ENCODE measurements at regions not wholly inside any gene's neighbourhood (a gene's known extent, or its start where the extent isn't known, plus 50 kb on each side); places are given as distances from the start of the nearest gene placed in this dataset.
"Not testable (repeated sequence)": the region's sequence is repeated elsewhere in the genome, so short reads cannot be mapped to it uniquely, and the experiment has no call there.

GRCh38 chr13:88223958-88224357 lies 552.8 kb downstream of the SLITRK5 start:
- no peak for DNase-seq

- DNase-seq, result no peak
Observed at GRCh38 chr13:88235441-88235840, 564.3 kb downstream of the SLITRK5 start.

DNA sequence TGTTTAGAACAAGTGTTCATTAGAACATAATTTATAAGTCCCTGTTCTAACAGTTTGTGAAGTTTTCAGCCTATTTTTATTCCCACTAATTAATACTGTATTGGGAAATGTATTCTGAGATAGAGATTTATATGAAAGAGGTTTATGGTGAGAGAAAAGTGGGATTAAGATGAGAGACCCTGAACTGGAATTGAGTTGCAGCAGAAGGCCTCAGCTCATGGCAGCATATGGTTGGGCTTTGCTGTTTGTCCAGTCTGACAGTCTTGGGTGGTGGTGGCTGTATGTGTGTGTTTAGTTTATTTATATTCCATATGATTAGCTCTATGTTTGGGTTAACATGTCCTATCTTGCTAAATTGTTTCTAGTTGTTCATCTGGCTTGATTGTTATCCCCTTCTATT lies 575.1 kb downstream of the SLITRK5 start:
- peak in 1 of 3 donors; percentile 2 for DNase-seq

DNA sequence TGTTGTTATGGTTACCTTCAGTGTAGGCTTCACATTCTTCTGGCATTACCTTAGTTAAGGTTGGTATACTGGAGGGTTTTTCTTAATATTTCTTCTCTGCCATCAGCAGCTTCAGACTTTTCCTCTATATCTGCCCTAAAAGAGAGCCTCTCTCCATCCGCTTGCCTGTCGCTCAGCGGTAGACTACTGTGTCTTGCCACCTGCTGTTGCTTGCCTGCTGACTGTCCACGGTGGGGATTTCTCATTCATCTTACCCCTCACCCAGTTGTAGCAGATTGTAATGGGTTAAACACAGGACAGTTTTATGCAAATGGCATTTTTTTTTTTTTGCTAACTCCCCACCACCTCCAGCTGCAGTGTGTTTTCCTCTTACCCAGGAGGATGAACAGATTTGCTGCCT lies 577.2 kb downstream of the SLITRK5 start:
- DNase-seq, result no peak

- no peak for DNase-seq
Observed at GRCh38 chr13:88257706-88258105, 586.5 kb downstream of the SLITRK5 start.

- no peak for DNase-seq
Observed at GRCh38 chr13:88263808-88264207, 592.6 kb downstream of the SLITRK5 start.

DNA sequence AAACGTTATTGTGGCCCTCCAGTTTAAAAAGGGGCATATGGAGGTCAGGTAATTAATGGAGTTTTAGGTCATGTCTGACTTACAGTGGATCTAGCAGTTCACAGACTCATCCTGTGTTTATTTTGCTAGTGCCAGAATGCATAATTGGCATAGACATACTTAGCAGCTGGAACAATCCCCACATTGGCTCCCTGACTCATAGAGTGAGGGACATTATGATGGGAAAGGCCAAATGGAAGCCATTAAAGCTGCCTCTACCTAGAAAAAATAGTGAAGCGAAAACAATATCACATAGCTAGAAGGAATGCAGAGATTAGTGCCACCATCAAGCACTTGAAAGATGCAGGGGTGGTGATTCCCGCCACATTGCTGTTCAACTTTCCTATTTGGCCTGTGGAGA lies 610.7 kb downstream of the SLITRK5 start:
- DNase-seq, result no peak

- no peak for DNase-seq
Observed at GRCh38 chr13:88285329-88285728, 614.2 kb downstream of the SLITRK5 start.

DNA sequence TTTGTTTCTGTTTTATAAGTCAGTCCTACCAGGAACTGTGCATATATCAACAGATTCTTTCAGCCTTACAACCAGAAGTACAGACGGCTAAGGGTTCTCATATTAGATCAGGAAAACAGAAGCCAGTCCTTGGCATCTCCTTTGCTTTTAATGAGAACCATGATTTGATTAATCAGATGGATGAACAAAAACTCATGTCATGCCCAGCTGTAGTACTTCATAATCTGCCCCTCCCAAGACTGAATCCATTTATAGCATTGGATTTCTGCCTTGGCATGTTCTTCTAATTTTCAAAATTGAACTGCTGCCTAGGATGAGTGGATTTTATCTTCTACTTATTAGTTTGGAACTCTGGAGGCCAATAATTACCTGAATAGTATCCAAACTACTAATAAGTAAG lies 617.2 kb downstream of the SLITRK5 start:
- DNase-seq, result peak in 2 of 3 donors; percentile 3 to 26

DNA sequence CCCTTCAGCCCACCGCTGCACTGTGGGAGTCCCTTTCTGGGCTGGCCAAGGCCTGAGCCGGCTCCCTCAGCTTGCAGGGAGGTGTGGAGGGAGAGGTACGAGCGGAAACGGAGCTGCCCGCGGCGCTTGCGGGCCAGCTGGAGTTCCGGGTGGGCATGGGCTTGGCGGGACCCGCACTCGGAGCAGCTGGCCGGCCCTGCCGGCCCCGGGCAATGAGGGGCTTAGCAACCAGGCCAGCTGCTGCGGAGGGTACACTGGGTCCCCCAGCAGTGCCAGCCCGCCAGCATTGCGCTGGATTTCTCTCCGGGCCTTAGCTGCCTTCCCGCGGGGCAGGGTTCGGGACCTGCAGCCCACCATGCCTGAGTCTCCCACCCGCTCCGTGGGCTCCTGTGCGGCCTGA lies 620.6 kb downstream of the SLITRK5 start:
- DNase-seq, result not testable (repeated sequence)

DNA sequence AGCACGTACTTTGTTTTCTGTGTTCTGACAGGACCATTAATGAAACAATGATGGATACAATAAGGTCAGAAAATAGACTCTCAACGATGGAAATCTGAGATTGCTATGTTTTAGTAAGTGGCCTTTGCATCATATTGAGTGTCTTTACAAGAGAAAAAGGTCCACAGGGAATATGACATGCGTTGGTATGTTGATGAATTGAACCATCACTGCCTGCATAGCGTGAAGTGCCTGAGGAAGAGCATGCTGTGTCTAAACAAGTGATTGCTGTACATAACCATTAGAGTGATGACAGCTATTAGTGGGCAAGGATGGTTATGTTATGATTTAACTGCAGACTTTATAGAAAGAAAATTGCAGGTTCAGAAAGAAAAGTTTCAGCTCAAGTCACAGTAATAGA lies 623.2 kb downstream of the SLITRK5 start:
- DNase-seq, result no peak

DNA sequence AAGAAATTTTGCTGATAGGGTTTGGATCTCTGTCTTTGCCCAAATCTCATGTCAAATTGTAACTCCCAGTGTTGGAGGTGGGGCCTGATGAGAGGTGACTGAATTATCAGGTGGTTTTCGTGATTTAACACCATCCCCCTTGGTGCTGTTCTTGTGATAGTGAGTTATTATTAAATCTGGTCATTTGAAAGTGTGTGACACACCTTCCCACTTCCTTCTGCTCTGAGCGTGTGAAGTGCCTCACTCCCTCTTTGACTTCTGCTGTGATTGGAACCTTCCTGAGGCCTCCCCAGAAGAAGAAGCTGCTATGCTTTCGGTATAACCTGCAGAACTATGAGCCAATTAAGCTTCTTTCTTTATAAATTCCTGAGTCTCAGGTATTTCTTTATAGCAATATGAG lies 632.0 kb downstream of the SLITRK5 start:
- DNase-seq, result no peak

GRCh38 chr13:88303605-88304004 lies 632.4 kb downstream of the SLITRK5 start:
- DNase-seq, result no peak

DNA sequence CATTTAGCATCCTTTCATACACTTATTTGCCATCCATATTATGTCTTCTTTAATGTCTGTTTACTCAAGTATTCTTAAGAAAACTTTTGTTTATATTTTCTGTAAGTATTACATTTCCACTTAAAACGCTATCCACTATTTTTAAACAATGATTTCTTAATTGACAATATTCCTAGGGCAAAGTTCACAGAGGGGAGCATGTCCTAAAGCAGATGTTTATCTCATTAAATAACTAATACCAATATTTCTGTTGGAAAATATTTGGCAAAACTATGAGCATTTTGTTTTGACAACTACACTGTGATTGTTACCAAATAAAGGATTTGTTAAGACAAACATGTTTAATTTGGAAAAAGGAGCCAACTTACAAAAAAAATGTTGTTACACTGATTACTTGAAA lies 643.3 kb downstream of the SLITRK5 start:
- DNase-seq, result no peak

GRCh38 chr13:88329066-88329465 lies 657.9 kb downstream of the SLITRK5 start:
- DNase-seq, result no peak

- DNase-seq, result peak in 1 of 3 donors; percentile 3
Observed at GRCh38 chr13:88339271-88339741, 668.1 kb downstream of the SLITRK5 start.

- DNase-seq, result no peak
Observed at GRCh38 chr13:88345171-88345847, 674.1 kb downstream of the SLITRK5 start.

- DNase-seq, result no peak
Observed at GRCh38 chr13:88360761-88361160, 689.6 kb downstream of the SLITRK5 start.

- no peak for DNase-seq
Observed at GRCh38 chr13:88369866-88370265, 698.7 kb downstream of the SLITRK5 start.

GRCh38 chr13:88376760-88377388 lies 705.7 kb downstream of the SLITRK5 start:
- no peak for DNase-seq

GRCh38 chr13:88377852-88378251 lies 706.7 kb downstream of the SLITRK5 start:
- no peak for DNase-seq

DNA sequence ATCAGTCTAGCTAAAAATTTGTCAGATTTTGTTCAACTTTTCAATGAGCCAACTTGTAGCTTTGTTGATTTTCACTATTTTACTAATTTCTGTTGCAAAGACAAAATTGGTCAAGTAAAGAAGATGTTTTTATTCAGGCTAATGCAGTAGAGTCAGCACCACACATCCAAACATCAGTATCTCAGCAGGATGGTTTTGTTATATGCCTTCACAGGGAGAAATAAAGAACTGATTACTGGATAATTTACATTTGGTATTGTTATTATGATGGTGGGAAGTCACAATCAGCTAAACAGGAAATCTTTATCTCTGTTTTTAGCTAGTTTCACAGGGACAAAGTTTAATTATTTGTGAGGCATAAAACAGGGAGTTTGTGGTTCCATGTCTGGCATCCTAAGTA lies 713.4 kb downstream of the SLITRK5 start:
- no peak for DNase-seq

DNA sequence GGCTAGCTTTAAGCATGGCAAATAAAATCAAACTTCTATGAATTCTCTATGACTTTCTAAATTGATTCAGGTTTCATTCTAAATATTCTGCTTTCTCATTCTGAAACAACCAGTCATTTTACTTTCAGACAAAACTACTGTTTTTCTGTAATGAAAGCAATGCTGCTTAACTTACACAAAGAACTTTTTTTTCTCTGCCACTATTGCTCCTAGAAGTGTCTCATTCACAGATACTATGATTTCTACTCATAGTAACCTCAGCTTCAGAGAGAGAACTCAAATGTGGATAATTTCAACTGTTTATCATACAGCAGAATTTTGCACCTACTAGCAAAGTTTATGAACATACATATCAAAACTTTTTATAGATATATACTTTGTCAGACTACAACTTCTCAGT lies 724.6 kb downstream of the SLITRK5 start:
- no peak for DNase-seq

- no peak for DNase-seq
Observed at GRCh38 chr13:88411696-88412095, 740.5 kb downstream of the SLITRK5 start.
